ENCODE measurements at regions not wholly inside any gene's neighbourhood (a gene's known extent, or its start where the extent isn't known, plus 50 kb on each side); places are given as distances from the start of the nearest gene placed in this dataset.

- TF ChIP-seq CTCF (IDR thresholded peaks at IDR 0.05) (no peak), SIN3A (IDR thresholded peaks at IDR 0.05; ENCODE audit: borderline replicate concordance, insufficient read depth, low read depth, low read length) (no peak)
Measured at GRCh38 chr1:209218981-209219380, 364.5 kb upstream of the CAMK1G start.
